HG02973 (cell line): ENCODE measurements at regions not wholly inside any gene's neighbourhood (a gene's known extent, or its start where the extent isn't known, plus 50 kb on each side); places are given as distances from the start of the nearest gene placed in this dataset.

ENCODE experiments used
- ATAC-seq: cut with Tn5 transposase; IDR thresholded peaks from one replicate; pipeline ENCODE4 v1.9.1; 2021; ENCODE audit warnings: moderate library complexity; ENCODE audit not compliant: unreplicated experiment

DNA sequence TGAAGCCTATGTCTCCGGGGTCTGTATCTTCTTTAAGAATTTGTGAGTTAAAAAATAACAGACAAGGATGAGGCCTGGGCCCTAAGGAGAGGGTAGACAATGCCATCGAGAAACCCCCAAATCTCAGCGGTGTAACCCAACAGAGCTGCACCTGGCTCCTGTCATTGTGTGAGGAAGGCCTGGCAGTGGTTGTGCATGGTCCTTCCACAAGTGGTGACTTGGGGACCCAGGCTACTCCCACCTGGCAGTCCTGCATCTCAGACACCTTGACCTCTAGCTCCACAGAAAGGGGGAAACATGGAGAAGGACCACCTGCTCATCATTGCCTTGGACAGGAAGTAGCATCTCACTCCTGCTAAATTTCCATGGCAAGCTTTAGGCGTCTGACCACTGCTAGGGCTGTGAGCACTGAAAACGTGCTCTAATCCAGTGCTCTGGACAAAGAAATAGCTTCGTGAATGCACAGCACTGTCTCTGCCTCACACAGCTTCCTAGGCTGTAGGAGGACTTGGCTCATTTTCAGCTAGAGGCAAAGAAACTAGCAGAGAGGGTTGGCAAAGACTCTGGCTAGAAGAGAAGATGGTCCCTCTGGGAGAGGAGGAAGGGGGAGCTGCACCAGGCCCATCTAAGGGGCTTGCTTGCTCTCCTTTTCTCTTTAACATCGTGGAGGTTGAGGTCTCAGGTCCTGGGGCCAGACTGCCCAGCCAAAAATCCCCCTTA lies 273.9 kb upstream of the ZMIZ1 start:
- no peak for ATAC-seq

DNA sequence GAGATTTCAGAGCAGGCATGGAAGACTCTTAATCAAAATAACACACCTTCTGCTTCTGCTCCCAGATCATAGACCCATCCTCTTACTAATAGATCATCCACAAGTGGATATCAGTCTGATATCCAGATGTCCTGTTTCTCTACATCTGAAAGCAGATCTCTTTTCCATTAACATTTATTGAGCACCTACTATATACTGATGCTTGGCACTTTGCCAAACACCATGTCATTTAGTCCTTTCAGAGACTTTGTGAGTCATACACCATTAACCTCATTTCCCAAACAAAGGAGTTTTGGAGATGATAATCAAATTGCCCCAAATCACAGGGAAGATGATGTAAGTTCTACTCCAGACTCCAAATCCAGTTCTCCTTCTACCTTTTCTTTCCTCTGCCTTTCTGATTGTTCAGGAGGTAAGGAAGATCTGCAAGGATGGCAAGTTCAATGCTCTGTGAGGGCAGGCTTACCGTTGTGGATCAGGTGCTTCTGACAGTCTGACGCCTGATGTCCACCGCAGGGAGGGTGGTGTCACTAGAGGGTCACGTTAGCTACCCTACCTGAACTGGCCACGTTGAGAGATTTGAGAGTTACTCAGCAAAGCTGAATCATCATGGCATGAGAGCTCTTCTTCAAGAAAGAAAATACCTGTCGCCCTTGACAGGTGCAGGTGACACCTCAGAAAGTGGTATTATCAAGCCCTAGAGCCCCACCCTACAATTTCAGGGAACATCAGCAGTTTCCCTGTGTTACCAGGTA lies 269.6 kb upstream of the ZMIZ1 start:
- ATAC-seq: no peak

DNA sequence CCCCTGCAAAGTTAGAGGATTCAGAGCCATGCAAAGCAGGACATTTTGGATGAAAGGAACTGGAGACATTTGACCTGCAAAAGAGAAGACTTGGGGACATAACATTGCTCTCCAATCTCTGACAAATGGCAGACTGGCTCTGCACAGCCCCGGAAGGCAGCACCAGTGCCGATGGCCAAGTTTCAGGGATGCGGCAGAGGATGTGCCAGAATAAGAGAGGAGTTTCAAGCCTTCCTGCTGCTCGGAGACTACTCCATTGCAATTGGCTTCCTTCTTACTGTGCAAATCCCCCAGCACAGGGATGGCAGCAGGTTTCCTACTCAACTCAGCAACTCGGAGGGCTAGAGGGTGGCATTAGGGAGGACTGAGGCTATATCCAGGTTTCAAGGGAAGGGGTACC lies 268.8 kb upstream of the ZMIZ1 start:
- no peak for ATAC-seq

DNA sequence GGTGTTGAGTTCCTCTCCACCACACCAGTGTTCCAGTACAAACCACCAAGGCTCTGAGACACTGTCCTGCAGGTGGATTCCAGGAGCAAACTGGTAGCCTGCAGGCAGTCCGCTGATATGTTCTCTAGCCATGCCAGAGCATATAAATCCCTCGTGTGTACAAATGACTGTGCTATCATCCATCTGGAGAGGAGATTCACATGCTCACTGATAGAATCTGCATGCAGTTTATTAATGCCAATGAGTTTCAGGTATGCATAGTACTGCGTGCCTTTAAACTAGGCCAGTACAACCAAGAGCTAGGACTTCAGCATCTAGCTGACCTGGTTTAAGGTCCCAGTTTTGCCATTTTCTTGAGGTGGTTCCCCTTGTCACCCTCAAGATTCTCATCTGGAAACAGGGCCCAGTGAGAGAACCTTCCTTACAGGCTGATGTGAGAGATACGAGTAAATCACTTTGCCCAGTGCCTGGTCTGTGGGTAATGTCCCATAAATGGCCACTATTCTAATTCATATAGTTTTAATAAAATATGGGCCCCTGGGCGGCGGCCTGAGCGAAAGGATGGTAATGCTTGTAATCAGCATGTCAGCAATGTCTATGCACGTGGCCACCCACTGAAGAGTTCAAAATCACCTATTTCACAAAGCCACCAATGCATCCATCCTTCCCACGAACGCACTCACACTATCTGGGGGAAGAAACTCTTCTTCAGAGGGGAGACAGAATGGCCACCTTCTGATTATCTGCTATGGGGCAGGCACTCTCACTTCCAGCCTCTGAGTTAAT lies 268.0 kb upstream of the ZMIZ1 start:
- no peak for ATAC-seq

DNA sequence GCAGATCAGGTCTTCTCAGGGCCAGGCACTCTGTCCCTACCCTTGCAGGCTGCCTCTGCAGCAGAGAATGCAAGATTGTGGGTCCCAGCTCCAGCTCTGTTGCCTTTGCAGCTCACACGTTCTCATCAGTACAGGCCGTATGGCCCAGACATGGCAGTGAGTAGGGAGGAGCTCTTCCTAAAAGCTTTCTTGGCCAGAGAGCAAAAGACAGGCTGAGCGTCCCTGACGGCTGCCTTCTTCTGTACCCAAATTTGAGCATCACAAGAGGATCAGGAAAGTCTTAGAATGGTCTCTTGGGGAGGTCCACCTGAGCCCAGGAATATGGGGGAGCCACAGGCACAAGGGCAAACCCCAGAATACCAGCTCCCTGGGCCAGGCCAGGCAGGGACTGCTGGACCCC lies 266.3 kb upstream of the ZMIZ1 start:
- no peak for ATAC-seq

DNA sequence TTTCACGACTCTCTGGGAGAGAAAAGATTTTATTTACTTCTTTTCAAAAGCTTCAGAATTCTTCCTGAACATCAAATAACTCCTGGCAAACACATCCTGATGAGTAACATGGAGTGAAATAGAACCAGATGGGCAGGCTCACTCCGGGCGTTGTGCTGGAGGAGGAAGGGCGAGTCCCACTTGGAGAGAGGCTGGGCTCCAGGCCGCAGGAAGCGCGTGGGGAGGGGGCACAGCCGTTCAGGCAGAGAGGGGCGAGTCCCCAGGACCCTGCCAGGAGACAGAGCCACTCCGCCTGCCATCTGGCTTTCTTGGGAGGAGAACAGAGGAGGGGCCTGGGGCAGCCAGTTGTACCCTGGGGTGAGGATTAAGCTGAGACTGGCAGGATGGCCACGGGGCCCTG lies 265.9 kb upstream of the ZMIZ1 start:
- no peak for ATAC-seq

DNA sequence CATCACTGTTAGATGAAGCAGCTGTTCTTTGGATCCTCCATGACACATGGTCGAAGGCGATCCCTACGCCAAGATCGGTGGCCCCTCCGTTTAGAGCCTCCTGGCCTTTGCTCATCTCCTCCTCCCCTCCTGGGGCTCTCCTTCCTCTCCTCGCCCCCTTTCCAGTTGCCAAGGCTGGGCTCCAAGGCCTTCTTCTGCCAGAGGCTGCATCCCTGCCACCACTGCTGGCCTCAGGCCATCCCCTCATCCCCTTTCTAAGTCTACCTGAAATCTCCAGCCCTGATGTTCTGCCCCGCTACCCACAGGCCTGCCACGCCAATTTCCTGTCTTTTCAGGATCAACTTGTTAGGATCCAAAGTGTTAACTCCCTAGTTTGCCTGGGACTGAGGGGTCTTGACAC lies 265.1 kb upstream of the ZMIZ1 start:
- no peak for ATAC-seq

DNA sequence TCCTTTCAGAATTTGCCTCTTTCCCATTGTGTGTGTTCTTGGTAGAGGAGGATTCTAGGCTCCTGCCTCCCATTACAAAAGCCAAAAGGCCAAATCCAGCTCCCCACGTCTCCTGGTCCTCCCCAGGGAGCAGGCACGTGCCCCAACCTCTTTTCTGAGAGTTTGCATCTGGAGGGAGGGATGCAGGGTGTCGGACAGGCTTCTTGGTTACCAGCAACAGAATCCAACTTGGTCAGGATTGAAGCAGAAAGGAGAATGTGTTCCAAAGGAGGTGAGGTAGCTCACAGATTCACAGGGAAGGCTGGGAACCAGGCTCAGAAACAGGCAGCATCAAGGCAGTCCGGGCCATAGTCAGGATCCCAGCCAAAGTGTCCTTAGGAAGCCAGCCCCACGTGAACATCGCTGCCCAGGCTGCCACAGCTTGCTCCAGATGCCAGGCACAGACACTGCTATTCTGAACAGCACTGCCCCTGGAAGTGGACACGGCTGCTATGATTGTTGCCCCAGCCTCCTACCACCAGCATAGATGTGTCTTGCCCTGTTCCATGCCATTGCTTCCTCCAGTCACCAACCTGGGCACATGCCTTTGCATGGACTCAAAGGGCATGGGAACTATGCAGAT lies 264.2 kb upstream of the ZMIZ1 start:
- no peak for ATAC-seq

DNA sequence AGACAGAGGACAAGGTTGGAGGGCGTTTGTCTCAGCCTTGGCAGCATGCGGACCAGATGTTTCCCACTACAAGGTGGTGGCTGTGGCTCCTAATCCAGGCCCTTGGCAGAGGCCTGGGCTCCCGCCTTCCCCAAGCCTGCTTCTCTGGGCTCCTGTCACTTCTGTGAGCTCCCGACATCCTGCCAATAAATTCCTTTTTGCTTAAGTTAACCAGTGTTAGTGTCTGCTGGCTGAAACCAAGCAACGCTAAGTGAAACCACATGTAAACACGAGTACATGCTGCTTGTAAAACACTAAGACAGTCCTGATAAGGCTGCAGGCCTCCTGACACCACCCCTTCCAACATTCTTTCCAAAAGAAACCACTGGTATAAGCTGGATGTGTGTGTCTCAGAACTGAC lies 263.6 kb upstream of the ZMIZ1 start:
- ATAC-seq: no peak

DNA sequence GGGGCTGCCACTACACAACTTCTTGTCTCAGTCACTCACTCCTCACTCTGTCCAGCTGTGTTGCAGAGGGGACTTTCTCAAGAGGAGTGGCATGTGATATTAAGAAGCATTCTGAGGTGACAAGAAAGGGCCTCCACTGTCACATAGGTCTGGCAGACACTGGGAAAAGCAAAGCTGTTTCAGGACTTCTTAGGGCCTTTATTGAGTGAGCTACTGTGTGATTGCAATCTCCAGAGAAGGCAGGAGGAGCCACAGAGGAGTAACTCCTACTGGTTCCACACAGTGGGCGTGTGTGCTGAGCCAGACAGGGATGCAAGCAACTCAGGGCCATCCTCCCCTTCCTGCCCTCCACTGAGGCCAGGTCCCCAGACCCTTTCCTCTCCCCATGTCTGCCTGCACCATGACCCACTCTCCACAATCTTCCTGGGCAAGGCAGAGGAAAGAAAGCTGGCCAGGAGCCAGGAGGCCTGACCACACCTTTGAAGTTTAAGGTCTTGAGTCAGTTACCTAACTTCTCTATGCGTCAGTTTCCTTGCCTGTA lies 262.0 kb upstream of the ZMIZ1 start:
- ATAC-seq: no peak

DNA sequence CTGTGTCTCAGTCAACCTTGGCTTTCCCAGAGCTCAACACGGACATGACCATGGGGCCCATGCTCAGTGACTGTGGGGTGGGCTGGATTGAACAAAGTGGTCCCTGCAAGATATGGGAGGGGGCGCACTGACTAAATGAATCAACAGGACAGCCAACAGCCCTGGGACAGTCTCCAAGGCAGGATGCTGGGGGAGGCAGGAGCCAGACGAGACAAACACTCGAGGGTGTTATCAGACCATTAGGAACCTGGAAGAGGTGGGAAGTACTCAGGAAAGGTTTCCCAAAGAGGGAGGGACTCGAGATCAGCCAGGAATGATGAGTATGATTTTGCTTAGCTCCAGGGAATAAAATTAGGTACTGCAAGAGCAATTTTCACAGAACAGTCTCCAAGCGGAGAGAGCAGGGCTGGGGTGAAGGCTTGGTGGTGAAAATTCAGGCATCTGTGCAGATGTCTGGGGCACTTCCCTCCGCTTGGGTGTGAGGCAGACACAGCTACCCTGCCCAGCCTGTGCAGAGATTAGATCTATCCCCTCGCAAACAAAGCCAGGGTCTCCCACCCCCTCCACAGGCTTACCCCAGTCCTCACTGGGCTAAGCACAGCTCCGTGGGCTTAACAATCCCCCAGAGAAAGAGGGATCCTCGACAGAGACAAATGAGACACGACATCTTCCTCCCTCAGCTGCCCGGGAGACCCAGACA lies 261.1 kb upstream of the ZMIZ1 start:
- no peak for ATAC-seq

DNA sequence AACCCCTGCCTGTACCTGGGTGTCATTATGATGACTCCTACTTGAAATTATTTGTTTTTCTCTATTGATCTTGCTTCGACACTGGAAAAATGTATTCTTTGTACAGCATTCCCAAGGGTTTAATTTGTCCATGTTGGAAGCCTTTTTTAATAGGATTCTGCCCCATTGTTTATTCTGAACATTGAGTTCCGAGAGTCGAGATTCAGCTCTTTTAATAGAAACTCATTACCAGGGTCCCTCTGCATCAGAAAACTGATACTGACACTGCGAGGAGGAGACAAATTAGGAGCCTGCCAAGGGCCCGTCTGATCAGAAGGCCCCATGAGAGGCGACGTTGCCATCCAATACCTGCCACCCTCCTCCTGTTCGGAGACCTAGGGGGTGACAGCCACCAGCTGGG lies 260.5 kb upstream of the ZMIZ1 start:
- ATAC-seq: no peak

DNA sequence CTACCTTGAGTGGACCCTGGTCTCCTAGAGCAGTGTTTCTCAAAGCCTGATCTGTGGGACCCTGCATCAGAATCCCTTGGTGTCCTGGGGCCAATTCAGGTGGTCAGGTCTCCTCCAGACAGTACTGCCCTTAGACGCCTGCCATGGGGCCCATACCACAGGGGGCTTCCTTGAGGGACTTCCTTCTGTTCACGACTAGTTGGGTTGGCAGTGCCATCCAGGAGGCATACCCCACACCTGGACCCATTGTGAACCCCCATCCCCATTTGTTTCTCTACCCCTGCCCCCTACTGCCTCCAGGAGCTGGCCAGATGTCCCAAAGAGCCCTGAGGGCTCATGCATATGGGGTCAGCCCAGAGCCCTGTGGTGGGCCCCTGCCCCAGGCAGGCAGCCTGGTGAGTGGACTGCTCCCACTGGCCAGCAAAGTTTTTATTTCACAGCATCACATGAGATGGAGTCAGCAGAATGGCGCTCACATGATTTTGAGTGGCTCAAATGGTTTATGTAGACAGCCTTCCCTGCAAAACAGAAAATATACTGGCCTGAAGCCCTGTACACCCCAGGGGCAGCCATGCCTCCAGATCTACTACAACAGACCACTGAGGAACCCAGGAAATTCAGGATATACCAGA lies 259.9 kb upstream of the ZMIZ1 start:
- ATAC-seq: no peak

DNA sequence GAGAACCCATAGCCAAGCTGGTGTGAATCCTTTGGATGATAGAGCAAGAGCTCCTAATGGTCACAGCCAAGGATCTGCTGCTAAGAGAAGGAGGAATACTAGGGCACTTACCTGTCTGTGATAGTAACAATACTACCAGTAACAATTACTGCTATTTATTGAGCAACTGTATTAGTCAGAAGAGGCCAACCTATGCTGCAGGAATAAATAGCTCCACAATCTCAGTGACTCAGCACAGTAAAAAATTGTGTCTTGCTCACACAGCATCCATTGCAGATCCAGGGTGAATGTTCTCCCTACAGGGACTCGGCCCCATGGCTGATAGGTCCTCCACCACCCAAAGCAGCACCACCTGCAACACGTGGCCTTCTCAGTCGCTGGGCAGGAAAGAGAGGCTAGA lies 257.6 kb upstream of the ZMIZ1 start:
- no peak for ATAC-seq

DNA sequence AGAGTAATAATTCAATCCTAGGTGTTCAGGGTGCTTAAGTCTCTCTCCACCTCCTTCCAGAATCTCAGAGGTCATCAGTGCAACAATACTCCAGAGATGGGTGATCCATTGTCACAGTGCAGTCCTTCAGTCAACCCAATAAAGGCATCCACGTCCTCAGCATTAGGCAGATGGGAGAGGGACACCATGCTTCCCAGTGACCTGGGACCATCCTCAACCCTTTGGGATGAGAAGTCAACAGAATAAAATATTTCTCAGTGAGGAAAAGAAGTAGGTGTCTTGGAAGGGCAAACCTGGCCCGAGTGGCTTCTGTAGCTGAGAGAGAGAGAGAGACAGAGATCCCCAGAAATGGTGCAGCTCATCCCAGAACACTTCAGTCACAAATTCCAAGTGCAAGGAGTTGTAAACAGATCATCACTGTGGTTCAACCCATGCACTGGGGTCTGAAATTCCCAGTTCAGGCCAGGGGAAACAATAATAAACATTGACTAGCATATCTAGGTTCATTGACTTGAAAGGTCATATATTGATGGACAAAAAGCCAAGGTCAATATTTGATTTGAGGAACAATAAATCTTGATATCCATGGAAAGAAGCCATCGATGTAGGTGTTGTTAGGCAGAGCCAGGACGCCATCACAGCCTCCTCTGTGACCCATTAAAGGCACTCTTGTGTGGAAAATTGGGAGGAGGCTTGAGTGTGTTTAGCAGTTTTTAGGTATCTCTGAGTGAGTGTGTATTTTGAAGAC lies 256.0 kb upstream of the ZMIZ1 start:
- ATAC-seq: no peak

DNA sequence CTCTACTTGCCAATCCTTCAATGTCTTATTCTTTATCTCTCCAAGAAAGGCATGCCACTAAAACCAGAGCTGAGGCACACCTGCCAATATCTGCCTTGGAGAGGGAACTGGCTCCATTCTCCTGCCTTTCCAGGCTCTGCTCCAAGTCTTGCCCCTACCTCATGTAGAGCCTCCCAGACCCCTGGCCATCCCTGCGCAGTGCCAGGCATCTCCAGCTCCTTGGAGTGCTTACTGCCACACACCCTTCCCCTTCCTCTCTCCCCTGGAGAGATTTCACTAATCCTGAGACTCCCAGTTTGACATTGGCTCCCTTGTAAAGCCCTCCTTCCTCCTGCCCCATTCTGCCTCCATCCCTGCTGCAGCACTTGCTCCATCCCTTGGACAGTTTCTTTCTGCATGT lies 255.2 kb upstream of the ZMIZ1 start:
- no peak for ATAC-seq

DNA sequence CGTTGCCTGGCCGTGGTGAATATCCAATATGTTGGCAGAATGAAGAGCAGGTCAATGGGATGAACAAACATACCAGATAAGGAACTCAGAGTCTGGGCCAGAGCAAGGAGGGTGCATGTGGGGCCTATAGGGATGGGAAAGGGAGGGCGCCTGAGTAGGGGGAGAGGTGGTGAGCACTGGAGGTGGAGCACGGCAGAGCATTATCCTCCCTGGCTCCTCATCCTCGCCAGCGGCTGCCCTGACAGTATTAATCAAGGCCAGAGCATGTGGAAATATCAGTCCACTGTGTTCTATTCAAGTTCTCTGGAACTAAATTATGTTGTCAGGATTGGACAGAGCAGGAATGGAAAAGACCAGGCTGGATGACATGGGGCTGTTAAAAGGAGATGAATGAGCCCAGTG lies 254.8 kb upstream of the ZMIZ1 start:
- ATAC-seq: no peak

DNA sequence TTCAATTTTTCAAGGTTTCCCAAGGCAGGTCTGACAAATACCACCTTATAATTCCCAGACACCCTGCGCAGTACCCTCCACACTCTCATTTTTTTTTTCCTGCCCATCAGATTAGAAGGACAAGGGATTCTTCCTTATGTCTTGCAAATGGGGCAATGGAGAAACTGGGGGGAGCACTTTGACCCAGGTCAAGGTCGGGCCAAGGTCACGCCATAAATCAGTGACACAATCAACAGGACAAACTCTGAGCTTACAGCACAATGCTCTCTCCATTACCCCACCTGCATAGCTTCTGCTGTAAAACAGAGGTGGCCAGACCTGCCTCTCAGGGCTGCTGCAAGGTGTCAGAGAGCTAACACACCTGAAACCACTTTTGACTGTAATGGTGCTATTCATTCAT lies 254.4 kb upstream of the ZMIZ1 start:
- no peak for ATAC-seq

DNA sequence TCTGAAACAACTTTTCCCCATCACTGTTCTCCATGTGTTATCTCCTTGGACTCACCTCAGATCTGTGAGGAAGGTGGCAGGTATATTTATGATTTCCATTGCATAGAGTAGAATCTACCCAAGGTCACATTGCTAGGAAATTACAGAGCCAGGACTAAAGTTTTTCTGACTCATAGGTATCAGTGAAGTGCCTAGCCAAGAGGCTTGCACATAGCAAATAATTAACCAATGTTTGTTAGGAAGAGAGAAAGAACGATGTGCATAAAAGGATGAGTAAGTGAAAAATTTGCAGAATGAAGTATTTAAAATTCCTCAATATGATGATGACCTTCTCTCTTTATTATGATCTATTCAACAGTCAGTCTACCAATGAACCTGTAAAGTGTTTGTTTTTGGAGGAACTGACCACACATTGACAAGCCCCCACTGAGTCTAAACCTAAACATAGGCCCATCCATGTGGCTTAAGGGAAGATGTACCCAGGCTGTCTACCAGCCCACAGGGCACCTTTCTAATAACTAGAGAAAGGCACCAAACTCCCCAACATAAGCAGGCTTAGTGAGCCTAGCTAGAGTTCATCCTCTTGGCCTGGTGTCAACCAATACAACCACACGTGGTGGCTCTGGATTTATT lies 252.9 kb upstream of the ZMIZ1 start:
- no peak for ATAC-seq
